ENCODE measurements at regions not wholly inside any gene's neighbourhood (a gene's known extent, or its start where the extent isn't known, plus 50 kb on each side); places are given as distances from the start of the nearest gene placed in this dataset.

DNA sequence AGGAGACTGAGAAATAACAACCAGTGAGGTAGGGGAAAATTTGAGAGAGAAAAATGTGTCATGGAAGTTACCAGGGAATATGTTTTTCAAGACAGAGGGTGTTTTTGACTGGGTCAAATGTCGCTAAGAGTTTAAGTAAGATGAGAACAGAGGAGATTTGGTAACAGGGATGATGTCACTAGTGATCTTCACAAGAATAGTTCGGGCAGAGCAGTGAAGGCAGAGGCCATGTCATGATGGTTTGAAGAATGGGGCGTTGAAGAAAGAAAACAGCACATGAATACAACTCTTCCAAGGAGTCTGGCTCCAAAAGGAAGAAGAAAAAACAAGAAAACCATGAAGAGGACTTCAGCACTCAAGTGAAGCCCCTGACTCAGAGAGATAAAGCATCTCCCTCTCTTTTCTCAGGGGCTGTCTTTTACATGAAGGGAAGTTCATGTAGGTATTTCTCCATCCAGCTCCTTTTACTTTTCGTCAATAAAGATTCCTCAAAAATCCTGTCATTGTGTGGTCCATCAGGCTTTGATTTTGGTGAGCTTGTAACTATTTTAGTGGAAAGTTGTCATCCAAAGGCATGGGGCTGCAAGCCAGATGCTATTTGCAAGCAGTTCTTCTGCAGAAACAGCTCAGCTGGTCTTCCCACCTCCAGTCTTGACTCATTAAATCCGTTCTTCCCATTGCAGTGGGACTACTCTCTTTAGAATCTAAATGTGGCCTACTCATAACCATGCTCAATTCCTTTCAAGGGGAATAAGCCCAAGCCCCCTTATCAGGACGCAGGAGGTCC is 397.3 kb downstream of the LMX1A start:
- no peaks in the 10 kb centered on the region for H3K36me3 ChIP-seq (ENCODE audit: insufficient read depth)
- Mint-ChIP-seq H3K27me3 (ENCODE audit: insufficient read depth, low read depth, poor library complexity) (no peaks in the 10 kb centered on the region), H3K4me3 (no peak overlapping the region), H3K27ac (no peak overlapping the region), H3K4me1 (no peaks in the 10 kb centered on the region; the same call in 2 of the 3 replicates), H3K36me3 (ENCODE audit: low read depth) (no peaks in the 10 kb centered on the region), H3K9me3 (no peaks in the 10 kb centered on the region)
- no peaks in the 10 kb centered on the region for H4K20me1 ChIP-seq (replicated peaks; ENCODE audit: insufficient read depth)
- TF ChIP-seq STAT1 (IDR thresholded peaks at IDR 0.05; ENCODE audit: unreplicated experiment) (no peak), ZNF114 (CRISPR knock-in tag; IDR thresholded peaks at IDR 0.05) (no peak), REST (IDR thresholded peaks at IDR 0.05; ENCODE audit: unreplicated experiment) (no peak)
- H3F3A ChIP-seq (replicated peaks; ENCODE audit: low read depth): no peaks in the 10 kb centered on the region
- H3K4me3 ChIP-seq: no peak overlapping the region
- H3K79me2 ChIP-seq (replicated peaks; ENCODE audit: insufficient read depth): no peaks in the 10 kb centered on the region
- H3K4me2 ChIP-seq: no peak overlapping the region
- no peak overlapping the region for H3K27ac ChIP-seq (ENCODE audit: low read depth)
- H3K4me1 ChIP-seq (ENCODE audit: insufficient read depth): no peaks in the 10 kb centered on the region
- no peaks in the 10 kb centered on the region for H3K27me3 ChIP-seq (ENCODE audit: insufficient read depth)
- peaks cover 5% of the 10 kb centered on the region; the same call in 1 of the 2 replicates for H3K9me2 ChIP-seq (ENCODE audit: insufficient read depth)
- DNase-seq (ENCODE audit: low spot score) (no peak), ATAC-seq (no peak)
- no peak overlapping the region for H2AFZ ChIP-seq

GRCh38 chr1:164953815-164954214 is 394.8 kb downstream of the PBX1 start:
- Mint-ChIP-seq H3K27ac (no peak overlapping the region), H3K9me3 (peaks cover 5% of the 10 kb centered on the region), H3K4me3 (no peak overlapping the region), H3K4me1 (peaks cover 9% of the 10 kb centered on the region), H3K36me3 (ENCODE audit: low read depth) (no peaks in the 10 kb centered on the region; the same call in 2 of the 3 replicates), H3K27me3 (ENCODE audit: insufficient read depth, low read depth, poor library complexity) (no peaks in the 10 kb centered on the region)
- H3K27ac ChIP-seq (ENCODE audit: low read depth): no peak overlapping the region
- H2AFZ ChIP-seq: no peak overlapping the region
- H3K79me2 ChIP-seq (replicated peaks; ENCODE audit: insufficient read depth): no peaks in the 10 kb centered on the region
- no peak overlapping the region for H3K4me2 ChIP-seq
- no peaks in the 10 kb centered on the region for H3K27me3 ChIP-seq (ENCODE audit: insufficient read depth)
- H4K20me1 ChIP-seq (replicated peaks; ENCODE audit: insufficient read depth): no peaks in the 10 kb centered on the region
- ATAC-seq (peak; percentile 79), DNase-seq (ENCODE audit: low spot score) (peak; percentile 39)
- no peak overlapping the region for H3K4me3 ChIP-seq
- H3F3A ChIP-seq (replicated peaks; ENCODE audit: low read depth): no peaks in the 10 kb centered on the region
- H3K36me3 ChIP-seq (ENCODE audit: insufficient read depth): no peaks in the 10 kb centered on the region
- no peaks in the 10 kb centered on the region; the same call in 1 of the 2 replicates for H3K4me1 ChIP-seq (ENCODE audit: insufficient read depth)
- no peaks in the 10 kb centered on the region for H3K9me2 ChIP-seq (ENCODE audit: insufficient read depth)
- TF ChIP-seq POLR2AphosphoS5 (IDR thresholded peaks at IDR 0.05; ENCODE audit: low read depth): no peak
- no peak for TF ChIP-seq NANOG (IDR thresholded peaks at IDR 0.05; ENCODE audit: borderline replicate concordance)
- no peak for TF ChIP-seq REST (IDR thresholded peaks at IDR 0.05; ENCODE audit: unreplicated experiment)
- TF ChIP-seq, protein P1, sequence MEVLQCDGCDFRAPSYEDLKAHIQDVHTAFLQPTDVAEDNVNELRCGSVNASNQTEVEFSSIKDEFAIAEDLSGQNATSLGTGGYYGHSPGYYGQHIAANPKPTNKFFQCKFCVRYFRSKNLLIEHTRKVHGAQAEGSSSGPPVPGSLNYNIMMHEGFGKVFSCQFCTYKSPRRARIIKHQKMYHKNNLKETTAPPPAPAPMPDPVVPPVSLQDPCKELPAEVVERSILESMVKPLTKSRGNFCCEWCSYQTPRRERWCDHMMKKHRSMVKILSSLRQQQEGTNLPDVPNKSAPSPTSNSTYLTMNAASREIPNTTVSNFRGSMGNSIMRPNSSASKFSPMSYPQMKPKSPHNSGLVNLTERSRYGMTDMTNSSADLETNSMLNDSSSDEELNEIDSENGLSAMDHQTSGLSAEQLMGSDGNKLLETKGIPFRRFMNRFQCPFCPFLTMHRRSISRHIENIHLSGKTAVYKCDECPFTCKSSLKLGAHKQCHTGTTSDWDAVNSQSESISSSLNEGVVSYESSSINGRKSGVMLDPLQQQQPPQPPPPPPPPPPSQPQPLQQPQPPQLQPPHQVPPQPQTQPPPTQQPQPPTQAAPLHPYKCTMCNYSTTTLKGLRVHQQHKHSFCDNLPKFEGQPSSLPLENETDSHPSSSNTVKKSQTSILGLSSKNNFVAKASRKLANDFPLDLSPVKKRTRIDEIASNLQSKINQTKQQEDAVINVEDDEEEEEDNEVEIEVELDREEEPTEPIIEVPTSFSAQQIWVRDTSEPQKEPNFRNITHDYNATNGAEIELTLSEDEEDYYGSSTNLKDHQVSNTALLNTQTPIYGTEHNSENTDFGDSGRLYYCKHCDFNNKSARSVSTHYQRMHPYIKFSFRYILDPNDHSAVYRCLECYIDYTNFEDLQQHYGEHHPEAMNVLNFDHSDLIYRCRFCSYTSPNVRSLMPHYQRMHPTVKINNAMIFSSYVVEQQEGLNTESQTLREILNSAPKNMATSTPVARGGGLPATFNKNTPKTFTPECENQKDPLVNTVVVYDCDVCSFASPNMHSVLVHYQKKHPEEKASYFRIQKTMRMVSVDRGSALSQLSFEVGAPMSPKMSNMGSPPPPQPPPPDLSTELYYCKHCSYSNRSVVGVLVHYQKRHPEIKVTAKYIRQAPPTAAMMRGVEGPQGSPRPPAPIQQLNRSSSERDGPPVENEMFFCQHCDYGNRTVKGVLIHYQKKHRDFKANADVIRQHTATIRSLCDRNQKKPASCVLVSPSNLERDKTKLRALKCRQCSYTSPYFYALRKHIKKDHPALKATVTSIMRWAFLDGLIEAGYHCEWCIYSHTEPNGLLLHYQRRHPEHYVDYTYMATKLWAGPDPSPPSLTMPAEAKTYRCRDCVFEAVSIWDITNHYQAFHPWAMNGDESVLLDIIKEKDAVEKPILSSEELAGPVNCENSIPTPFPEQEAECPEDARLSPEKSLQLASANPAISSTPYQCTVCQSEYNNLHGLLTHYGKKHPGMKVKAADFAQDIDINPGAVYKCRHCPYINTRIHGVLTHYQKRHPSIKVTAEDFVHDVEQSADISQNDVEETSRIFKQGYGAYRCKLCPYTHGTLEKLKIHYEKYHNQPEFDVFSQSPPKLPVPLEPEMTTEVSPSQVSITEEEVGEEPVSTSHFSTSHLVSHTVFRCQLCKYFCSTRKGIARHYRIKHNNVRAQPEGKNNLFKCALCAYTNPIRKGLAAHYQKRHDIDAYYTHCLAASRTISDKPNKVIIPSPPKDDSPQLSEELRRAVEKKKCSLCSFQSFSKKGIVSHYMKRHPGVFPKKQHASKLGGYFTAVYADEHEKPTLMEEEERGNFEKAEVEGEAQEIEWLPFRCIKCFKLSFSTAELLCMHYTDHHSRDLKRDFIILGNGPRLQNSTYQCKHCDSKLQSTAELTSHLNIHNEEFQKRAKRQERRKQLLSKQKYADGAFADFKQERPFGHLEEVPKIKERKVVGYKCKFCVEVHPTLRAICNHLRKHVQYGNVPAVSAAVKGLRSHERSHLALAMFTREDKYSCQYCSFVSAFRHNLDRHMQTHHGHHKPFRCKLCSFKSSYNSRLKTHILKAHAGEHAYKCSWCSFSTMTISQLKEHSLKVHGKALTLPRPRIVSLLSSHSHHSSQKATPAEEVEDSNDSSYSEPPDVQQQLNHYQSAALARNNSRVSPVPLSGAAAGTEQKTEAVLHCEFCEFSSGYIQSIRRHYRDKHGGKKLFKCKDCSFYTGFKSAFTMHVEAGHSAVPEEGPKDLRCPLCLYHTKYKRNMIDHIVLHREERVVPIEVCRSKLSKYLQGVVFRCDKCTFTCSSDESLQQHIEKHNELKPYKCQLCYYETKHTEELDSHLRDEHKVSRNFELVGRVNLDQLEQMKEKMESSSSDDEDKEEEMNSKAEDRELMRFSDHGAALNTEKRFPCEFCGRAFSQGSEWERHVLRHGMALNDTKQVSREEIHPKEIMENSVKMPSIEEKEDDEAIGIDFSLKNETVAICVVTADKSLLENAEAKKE (CRISPR knock-in tag; IDR thresholded peaks at IDR 0.05): no peak
- TF ChIP-seq EZH2 (IDR thresholded peaks at IDR 0.05; ENCODE audit: low read depth, unreplicated experiment): no peak

All from GM23338 (cell line).